Uterus (tissue), 3 donors: ENCODE measurements at regions not wholly inside any gene's neighbourhood (a gene's known extent, or its start where the extent isn't known, plus 50 kb on each side); places are given as distances from the start of the nearest gene placed in this dataset.

Source experiments
- DNase-seq, 2 donors: peaks; one replicate each; pipeline ENCODE4 v3.0.0-alpha.2; 2019 to 2020
- H3K27ac ChIP-seq, 2 donors: fragments of 200-600 bp; sonication (generic); 1 replicate in 1 of 2; 2 replicates in 1 of 2; pipeline ENCODE4 v1.5.1; 2016 to 2018
- H3K27me3 ChIP-seq, 2 donors: fragments of 200-600 bp; sonication (generic); one replicate each; pipeline ENCODE4 v1.5.1; 2018 to 2019; ENCODE audit warnings: control low read depth in 1 of 2
- H3K36me3 ChIP-seq, 2 donors: fragments of 200-600 bp; sonication (generic); one replicate each; pipeline ENCODE4 v1.5.1; 2019; ENCODE audit warnings: control low read depth in 1 of 2
- H3K4me1 ChIP-seq, 2 donors: fragments of 200-600 bp; sonication (generic); one replicate each; pipeline ENCODE4 v1.5.1; 2018 to 2019; ENCODE audit warnings: control low read depth in 1 of 2
- H3K4me3 ChIP-seq, 2 donors: fragments of 200-600 bp; sonication (generic); 1 replicate in 1 of 2; 2 replicates in 1 of 2; pipeline ENCODE4 v1.5.1; 2018 to 2019; ENCODE audit warnings: mild to moderate bottlenecking in 1 of 2
- H3K9me3 ChIP-seq, 2 donors: fragments of 200-600 bp; sonication (generic); one replicate each; pipeline ENCODE4 v1.5.1; 2019; ENCODE audit warnings: control low read depth in 1 of 2
- CTCF ChIP-seq, 4 experiments: fragments of 200-600 bp in 2 of 4; fragments of 450-650 bp in 2 of 4; sonication (generic) in 2 of 4; IDR thresholded peaks; one replicate each; pipeline ENCODE4 v1.5.1; 2016 to 2019; ENCODE audit warnings: antibody characterized with exemption in 4 of 4, mild to moderate bottlenecking in 2 of 4, moderate library complexity in 1 of 4
- POLR2A ChIP-seq, 2 donors: fragments of 450-650 bp; IDR thresholded peaks; one replicate each; pipeline ENCODE4 v1.6.1; 2016; ENCODE audit warnings: antibody characterized with exemption in 2 of 2, mild to moderate bottlenecking in 1 of 2, moderate library complexity in 1 of 2
- intact Hi-C: fragments of 100-400 bp; cut with DNase I; formaldehyde crosslinking; loops from one replicate; pipeline ENCODE4 v1.15.1; 2023; ENCODE audit warnings: low total_unique reads
- donor health status: DM: yes; HTN: yes; CAD: no.

- H3K27ac ChIP-seq: no peak overlapping the region
- no peak for TF ChIP-seq POLR2A (IDR thresholded peaks at IDR 0.05)
- TF ChIP-seq CTCF (IDR thresholded peaks at IDR 0.05): no peak
- H3K9me3 ChIP-seq: no peaks in the 10 kb centered on the region
- intact Hi-C loops: no loop called here
- H3K36me3 ChIP-seq: no peaks in the 10 kb centered on the region
- no peaks in the 10 kb centered on the region for H3K4me1 ChIP-seq
- no peak overlapping the region for H3K4me3 ChIP-seq
- H3K27me3 ChIP-seq: no peaks in the 10 kb centered on the region
- no peak for DNase-seq
Observed at GRCh38 chr5:103953601-103954382, 391.2 kb upstream of the NUDT12 start.

GRCh38 chr5:103951776-103952175 lies 389.2 kb upstream of the NUDT12 start:
- H3K4me3 ChIP-seq: no peak overlapping the region
- no peak for DNase-seq
- TF ChIP-seq CTCF (IDR thresholded peaks at IDR 0.05) (no peak), POLR2A (IDR thresholded peaks at IDR 0.05) (no peak)
- H3K4me1 ChIP-seq: no peaks in the 10 kb centered on the region
- intact Hi-C loops: no loop called here
- H3K27me3 ChIP-seq: no peaks in the 10 kb centered on the region
- no peak overlapping the region for H3K27ac ChIP-seq
- no peaks in the 10 kb centered on the region for H3K36me3 ChIP-seq
- H3K9me3 ChIP-seq: no peaks in the 10 kb centered on the region

GRCh38 chr5:103943230-103943629 lies 380.6 kb upstream of the NUDT12 start:
- H3K27me3 ChIP-seq: no peaks in the 10 kb centered on the region
- TF ChIP-seq POLR2A (IDR thresholded peaks at IDR 0.05) (no peak), CTCF (IDR thresholded peaks at IDR 0.05) (no peak)
- DNase-seq: no peak

GRCh38 chr5:103942587-103943186 lies 380.1 kb upstream of the NUDT12 start:
- TF ChIP-seq CTCF (IDR thresholded peaks at IDR 0.05): no peak
- no peak for TF ChIP-seq POLR2A (IDR thresholded peaks at IDR 0.05)
- no peaks in the 10 kb centered on the region for H3K27me3 ChIP-seq
- no peak for DNase-seq
- H3K36me3 ChIP-seq: no peaks in the 10 kb centered on the region
- H3K4me3 ChIP-seq: no peak overlapping the region
- intact Hi-C loops: no loop called here
- no peaks in the 10 kb centered on the region for H3K9me3 ChIP-seq
- H3K4me1 ChIP-seq: no peaks in the 10 kb centered on the region
- no peak overlapping the region for H3K27ac ChIP-seq

More at GRCh38 chr5:103943230-103943629, 380.6 kb upstream of the NUDT12 start:
- no peak overlapping the region for H3K4me3 ChIP-seq
- H3K27ac ChIP-seq: no peak overlapping the region
- H3K9me3 ChIP-seq: no peaks in the 10 kb centered on the region
- H3K4me1 ChIP-seq: no peaks in the 10 kb centered on the region
- intact Hi-C loops: no loop called here
- H3K36me3 ChIP-seq: no peaks in the 10 kb centered on the region

- Histone ChIP-seq H3K4me1 (no peaks in the 10 kb centered on the region), H3K9me3 (no peaks in the 10 kb centered on the region), H3K36me3 (no peaks in the 10 kb centered on the region), H3K27ac (no peak overlapping the region), H3K27me3 (no peaks in the 10 kb centered on the region), H3K4me3 (no peak overlapping the region)
- TF ChIP-seq POLR2A (IDR thresholded peaks at IDR 0.05) (no peak), CTCF (IDR thresholded peaks at IDR 0.05) (no peak)
- DNase-seq: no peak
- intact Hi-C loops: no loop called here
Observed at GRCh38 chr5:103941596-103941995, 379.0 kb upstream of the NUDT12 start.
